ENCODE measurements at regions not wholly inside any gene's neighbourhood (a gene's known extent, or its start where the extent isn't known, plus 50 kb on each side); places are given as distances from the start of the nearest gene placed in this dataset.

- Mint-ChIP-seq H3K27ac (no peak overlapping the region), H3K4me1 (ENCODE audit: low read depth) (no peaks in the 10 kb centered on the region), H3K9me3 (no peaks in the 10 kb centered on the region), H3K36me3 (ENCODE audit: low read depth) (no peaks in the 10 kb centered on the region), H3K4me3 (ENCODE audit: low read depth) (no peak overlapping the region), H3K27me3 (ENCODE audit: low read depth) (peaks cover 23% of the 10 kb centered on the region)
- DNase-seq (ENCODE audit: low spot score) = no peak
- intact Hi-C loops (cut with micrococcal nuclease) = no loop called here
Observed at GRCh38 chr14:71815110-71815509, 117.1 kb upstream of the RGS6 start.

- intact Hi-C loops (cut with micrococcal nuclease) = no loop called here
- Mint-ChIP-seq H3K36me3 (ENCODE audit: low read depth) (no peaks in the 10 kb centered on the region), H3K27ac (no peak overlapping the region), H3K4me1 (ENCODE audit: low read depth) (peaks cover 9% of the 10 kb centered on the region), H3K9me3 (peaks cover 5% of the 10 kb centered on the region), H3K4me3 (ENCODE audit: low read depth) (no peak overlapping the region), H3K27me3 (ENCODE audit: low read depth) (peaks cover 22% of the 10 kb centered on the region)
- no peak for DNase-seq (ENCODE audit: low spot score)
Observed at GRCh38 chr14:71824816-71825215, 107.4 kb upstream of the RGS6 start.

- peaks cover 3% of the 10 kb centered on the region for H3K36me3 Mint-ChIP-seq (ENCODE audit: low read depth)
Observed at GRCh38 chr14:71833476-71833875, 98.8 kb upstream of the RGS6 start.

GRCh38 chr14:71834284-71835204 is 97.7 kb upstream of the RGS6 start:
- peaks cover 3% of the 10 kb centered on the region for H3K36me3 Mint-ChIP-seq (ENCODE audit: low read depth)
- no peak overlapping the region for H3K27ac Mint-ChIP-seq
- DNase-seq (ENCODE audit: low spot score) = no peak
- no peak overlapping the region for H3K4me3 Mint-ChIP-seq (ENCODE audit: low read depth)
- no peaks in the 10 kb centered on the region for H3K9me3 Mint-ChIP-seq
- H3K27me3 Mint-ChIP-seq (ENCODE audit: low read depth) = peaks cover 24% of the 10 kb centered on the region
- no peaks in the 10 kb centered on the region for H3K4me1 Mint-ChIP-seq (ENCODE audit: low read depth)
- intact Hi-C loops (cut with micrococcal nuclease) = no loop called here

More at GRCh38 chr14:71833476-71833875, 98.8 kb upstream of the RGS6 start:
- Mint-ChIP-seq H3K9me3 (no peaks in the 10 kb centered on the region), H3K4me3 (ENCODE audit: low read depth) (no peak overlapping the region), H3K27ac (no peak overlapping the region), H3K27me3 (ENCODE audit: low read depth) (peaks cover 22% of the 10 kb centered on the region), H3K4me1 (ENCODE audit: low read depth) (no peaks in the 10 kb centered on the region)
- DNase-seq (ENCODE audit: low spot score) = no peak
- intact Hi-C loops (cut with micrococcal nuclease) = no loop called here

GRCh38 chr14:71852181-71852580 is 80.0 kb upstream of the RGS6 start:
- Mint-ChIP-seq H3K9me3 (peaks cover 9% of the 10 kb centered on the region), H3K36me3 (ENCODE audit: low read depth) (no peaks in the 10 kb centered on the region), H3K27me3 (ENCODE audit: low read depth) (peaks cover 15% of the 10 kb centered on the region), H3K4me3 (ENCODE audit: low read depth) (no peak overlapping the region), H3K27ac (no peak overlapping the region), H3K4me1 (ENCODE audit: low read depth) (peaks cover 13% of the 10 kb centered on the region)
- no peak for DNase-seq (ENCODE audit: low spot score)
- intact Hi-C loops (cut with micrococcal nuclease) = loop anchor here (10.0 kb wide), 1 partner anchor 97 kb away; no protein-coding TSS in a partner anchor

- intact Hi-C loops (cut with micrococcal nuclease) = loop anchor here (2.0 to 10.0 kb wide), 2 partner anchors 101 to 751 kb away; no protein-coding TSS in a partner anchor
- H3K36me3 Mint-ChIP-seq (ENCODE audit: low read depth) = no peaks in the 10 kb centered on the region
- peaks cover 32% of the 10 kb centered on the region for H3K27me3 Mint-ChIP-seq (ENCODE audit: low read depth)
- H3K4me3 Mint-ChIP-seq (ENCODE audit: low read depth) = no peak overlapping the region
- no peaks in the 10 kb centered on the region for H3K9me3 Mint-ChIP-seq
- H3K27ac Mint-ChIP-seq = no peak overlapping the region
- H3K4me1 Mint-ChIP-seq (ENCODE audit: low read depth) = peaks cover 11% of the 10 kb centered on the region
- DNase-seq (ENCODE audit: low spot score) = peak; percentile 26
Observed at GRCh38 chr14:71855399-71856036, 76.7 kb upstream of the RGS6 start.

GRCh38 chr14:71856199-71856919 is 75.9 kb upstream of the RGS6 start:
- Mint-ChIP-seq H3K36me3 (ENCODE audit: low read depth) (no peaks in the 10 kb centered on the region), H3K27me3 (ENCODE audit: low read depth) (peaks cover 38% of the 10 kb centered on the region), H3K27ac (no peak overlapping the region), H3K9me3 (no peaks in the 10 kb centered on the region), H3K4me3 (ENCODE audit: low read depth) (no peak overlapping the region), H3K4me1 (ENCODE audit: low read depth) (peaks cover 11% of the 10 kb centered on the region)
- no peak for DNase-seq (ENCODE audit: low spot score)
- intact Hi-C loops (cut with micrococcal nuclease) = loop anchor here (10.0 kb wide), 1 partner anchor 102 kb away; no protein-coding TSS in a partner anchor

- no peak overlapping the region for H3K4me3 Mint-ChIP-seq (ENCODE audit: low read depth)
- no peak overlapping the region for H3K27ac Mint-ChIP-seq
- no peaks in the 10 kb centered on the region for H3K4me1 Mint-ChIP-seq (ENCODE audit: low read depth)
- no peak for DNase-seq (ENCODE audit: low spot score)
- H3K27me3 Mint-ChIP-seq (ENCODE audit: low read depth) = peaks cover 36% of the 10 kb centered on the region
- no peaks in the 10 kb centered on the region for H3K9me3 Mint-ChIP-seq
- H3K36me3 Mint-ChIP-seq (ENCODE audit: low read depth) = no peaks in the 10 kb centered on the region
- intact Hi-C loops (cut with micrococcal nuclease) = no loop called here
Observed at GRCh38 chr14:71863049-71863448, 69.2 kb upstream of the RGS6 start.

GRCh38 chr14:71863766-71864165 is 68.5 kb upstream of the RGS6 start:
- no peak for DNase-seq (ENCODE audit: low spot score)
- intact Hi-C loops (cut with micrococcal nuclease) = no loop called here
- H3K9me3 Mint-ChIP-seq = no peaks in the 10 kb centered on the region
- H3K27me3 Mint-ChIP-seq (ENCODE audit: low read depth) = peaks cover 31% of the 10 kb centered on the region
- H3K4me3 Mint-ChIP-seq (ENCODE audit: low read depth) = no peak overlapping the region
- H3K4me1 Mint-ChIP-seq (ENCODE audit: low read depth) = no peaks in the 10 kb centered on the region
- H3K27ac Mint-ChIP-seq = no peak overlapping the region
- H3K36me3 Mint-ChIP-seq (ENCODE audit: low read depth) = no peaks in the 10 kb centered on the region

Data from activated T-helper 2 cell treated with anti-CD3 and anti-CD28 coated beads, Interferon-gamma antibody, Interleukin-2, Interleukin-4, amounts not matched to agents 10 μg/mL and 5 μg/mL and 100 μg/mL, durations not matched to agents 14 hours and 24 hours and 36 hours (primary cell).